Amygdala (tissue), 56 donors: ENCODE measurements at regions not wholly inside any gene's neighbourhood (a gene's known extent, or its start where the extent isn't known, plus 50 kb on each side); places are given as distances from the start of the nearest gene placed in this dataset.
"Not testable (repeated sequence)": the region's sequence is repeated elsewhere in the genome, so short reads cannot be mapped to it uniquely, and the experiment has no call there.

Experiments
- DNase-seq, 56 donors: peaks; one replicate each; lab custom pipeline; 2025; lab: John Stamatoyannopoulos, UW

GRCh38 chr20:30378721-30379120 is 878.7 kb upstream of the DEFB115 start:
- DNase-seq, result not testable (repeated sequence)

GRCh38 chr20:30384841-30385240 is 872.6 kb upstream of the DEFB115 start:
- DNase-seq, result not testable (repeated sequence)

- DNase-seq, result not testable (repeated sequence)
Measured at GRCh38 chr20:30386099-30386498, 871.4 kb upstream of the DEFB115 start.

- not testable (repeated sequence) for DNase-seq
Measured at GRCh38 chr20:30387823-30388222, 869.6 kb upstream of the DEFB115 start.

GRCh38 chr20:30393523-30393922 is 863.9 kb upstream of the DEFB115 start:
- not testable (repeated sequence) for DNase-seq

GRCh38 chr20:30397111-30397510 is 860.4 kb upstream of the DEFB115 start:
- DNase-seq, result not testable (repeated sequence)

GRCh38 chr20:30405061-30405460 is 852.4 kb upstream of the DEFB115 start:
- DNase-seq, result not testable (repeated sequence)

- DNase-seq, result not testable (repeated sequence)
Measured at GRCh38 chr20:30405585-30405984, 851.9 kb upstream of the DEFB115 start.

GRCh38 chr20:30406370-30406769 is 851.1 kb upstream of the DEFB115 start:
- DNase-seq, result not testable (repeated sequence)

GRCh38 chr20:30412972-30413371 is 844.5 kb upstream of the DEFB115 start:
- DNase-seq, result no peak

- not testable (repeated sequence) for DNase-seq
Measured at GRCh38 chr20:30417387-30417786, 840.1 kb upstream of the DEFB115 start.

- DNase-seq, result not testable (repeated sequence)
Measured at GRCh38 chr20:30418378-30418777, 839.1 kb upstream of the DEFB115 start.

GRCh38 chr20:30419466-30419865 is 838.0 kb upstream of the DEFB115 start:
- DNase-seq, result no peak

GRCh38 chr20:30419871-30420420 is 837.5 kb upstream of the DEFB115 start:
- DNase-seq, result not testable (repeated sequence)
